Right lobe of liver (tissue), 6 donors: ENCODE measurements at regions not wholly inside any gene's neighbourhood (a gene's known extent, or its start where the extent isn't known, plus 50 kb on each side); places are given as distances from the start of the nearest gene placed in this dataset.

ENCODE experiments used
- ATAC-seq, 4 donors: fragments of 200-7000 bp; cut with Tn5 transposase; one replicate each; pipeline ENCODE4 v1.9.1; 2020; ENCODE audit warnings: mild to moderate bottlenecking in 4 of 4, moderate library complexity in 4 of 4
- DNase-seq, 3 donors: peaks; one replicate each; pipeline ENCODE4 v3.0.0-alpha.2; 2020
- H3K27ac ChIP-seq, 3 donors: fragments of 200-600 bp; one replicate each; pipeline ENCODE4 v1.8.0; 2022
- H3K27me3 ChIP-seq, 2 donors: fragments of 200-600 bp; one replicate each; pipeline ENCODE4 v1.8.0; 2022
- H3K36me3 ChIP-seq, 4 donors: fragments of 200-600 bp; sonication (generic) in 1 of 4; one replicate each; pipeline versions ENCODE4 v1.5.1 to v1.8.0; 2017 to 2022; ENCODE audit warnings: control low read depth in 1 of 4
- H3K4me1 ChIP-seq, 4 donors: fragments of 200-600 bp; sonication (generic) in 1 of 4; one replicate each; pipeline versions ENCODE4 v1.5.1 to v1.8.0; 2017 to 2022; ENCODE audit warnings: control low read depth in 1 of 4
- H3K4me3 ChIP-seq, 3 donors: fragments of 200-600 bp; one replicate each; pipeline ENCODE4 v1.8.0; 2022
- H3K9me3 ChIP-seq, 4 donors: fragments of 200-600 bp; sonication (generic) in 1 of 4; one replicate each; pipeline versions ENCODE4 v1.5.1 to v1.8.0; 2017 to 2022; ENCODE audit warnings: control low read depth in 1 of 4
- CTCF ChIP-seq, 4 donors: fragments of 200-600 bp in 3 of 4; fragments of 450-650 bp in 1 of 4; IDR thresholded peaks; one replicate each; pipeline versions ENCODE4 v1.5.1 to v1.8.0; 2016 to 2022; ENCODE audit warnings: antibody characterized with exemption in 4 of 4, mild to moderate bottlenecking in 2 of 4
- POLR2A ChIP-seq: fragments of 450-650 bp; IDR thresholded peaks from one replicate; pipeline ENCODE4 v1.6.1; 2017; ENCODE audit warnings: antibody characterized with exemption, mild to moderate bottlenecking
- WGBS: methylation state at CpG from one replicate; pipeline ENCODE4 v1.1.6; 2018; ENCODE audit warnings: low coverage, low lambda C conversion rate; ENCODE audit not compliant: insufficient coverage; ENCODE audit errors: missing lambda C conversion rate; 5-methylcytosine and 5-hydroxymethylcytosine counted together
- intact Hi-C, 2 donors: fragments of 100-400 bp; cut with DNase I; formaldehyde crosslinking; loops; one replicate each; pipeline versions ENCODE4 v1.11.2 to v1.14.1; 2022
- donor health status: DM: no; HTN: yes; CAD: no.
- donor health status: DM: no; HTN: no; CAD: no.
- donor health status: DM: no; HTN: no; CAD: no.
- donor health status: DM: no; HTN: yes; CAD: no.
- donor health status: DM: no; HTN: yes; CAD: no.

DNA sequence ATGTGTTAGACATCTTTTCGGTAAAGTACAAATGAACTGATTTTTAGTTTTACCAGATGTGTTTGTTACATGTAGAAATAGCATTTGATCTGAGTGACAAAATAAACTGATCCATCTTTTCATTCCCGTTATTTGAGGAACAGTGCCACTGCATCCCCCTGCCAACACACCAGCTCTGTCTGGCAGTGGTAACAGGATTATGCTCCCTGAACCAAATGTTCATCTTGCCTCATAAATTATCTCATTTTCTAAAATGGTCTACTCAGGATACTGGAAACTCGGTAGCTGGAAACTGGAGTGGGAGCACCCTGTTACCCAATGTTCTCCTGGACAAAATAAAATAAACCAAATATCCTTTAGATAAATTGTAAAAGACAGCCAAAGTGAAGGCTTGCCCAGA, 171.6 kb downstream of the FAT4 start:
- TF ChIP-seq POLR2A (no peak), CTCF (IDR thresholded peaks at IDR 0.05) (no peak)
- Histone ChIP-seq H3K27me3 (no peaks in the 10 kb centered on the region), H3K4me1 (no peaks in the 10 kb centered on the region), H3K4me3 (no peak overlapping the region), H3K27ac (no peak overlapping the region), H3K9me3 (no peaks in the 10 kb centered on the region), H3K36me3 (peaks cover 0 to 7% (median 0%) of the 10 kb centered on the region in 4 donors)
- DNase-seq (no peak), ATAC-seq (no peak)
- intact Hi-C loops = no loop called here
- 89% methylated on average over 3 of the region's 3 CpGs for WGBS

DNA sequence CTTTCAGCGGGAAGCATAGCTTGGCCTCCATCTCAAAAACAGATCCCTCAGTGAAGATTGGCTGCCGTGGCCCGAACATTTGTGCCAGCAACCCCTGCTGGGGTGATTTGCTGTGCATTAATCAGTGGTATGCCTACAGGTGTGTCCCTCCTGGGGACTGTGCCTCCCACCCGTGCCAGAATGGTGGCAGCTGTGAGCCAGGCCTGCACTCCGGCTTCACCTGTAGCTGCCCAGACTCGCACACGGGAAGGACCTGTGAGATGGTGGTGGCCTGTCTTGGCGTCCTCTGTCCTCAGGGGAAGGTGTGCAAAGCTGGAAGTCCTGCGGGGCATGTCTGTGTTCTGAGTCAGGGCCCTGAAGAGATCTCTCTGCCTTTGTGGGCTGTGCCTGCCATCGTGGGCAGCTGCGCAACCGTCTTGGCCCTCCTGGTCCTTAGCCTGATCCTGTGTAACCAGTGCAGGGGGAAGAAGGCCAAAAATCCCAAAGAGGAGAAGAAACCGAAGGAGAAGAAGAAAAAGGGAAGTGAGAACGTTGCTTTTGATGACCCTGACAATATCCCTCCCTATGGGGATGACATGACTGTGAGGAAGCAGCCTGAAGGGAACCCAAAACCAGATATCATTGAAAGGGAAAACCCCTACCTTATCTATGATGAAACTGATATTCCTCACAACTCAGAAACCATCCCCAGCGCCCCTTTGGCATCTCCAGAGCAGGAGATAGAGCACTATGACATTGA, 175.4 kb downstream of the FAT4 start:
- WGBS = 89% methylated on average over 5 of the region's 15 CpGs
- no peak overlapping the region for H3K4me3 ChIP-seq
- H3K36me3 ChIP-seq = peaks cover 0 to 7% (median 0%) of the 10 kb centered on the region in 4 donors
- ATAC-seq (peak in 1 of 4 donors; percentile 19), DNase-seq (no peak)
- TF ChIP-seq CTCF (IDR thresholded peaks at IDR 0.05) = no peak
- TF ChIP-seq POLR2A = no peak
- H3K27ac ChIP-seq = no peak overlapping the region
- intact Hi-C loops = no loop called here
- H3K9me3 ChIP-seq = no peaks in the 10 kb centered on the region
- no peaks in the 10 kb centered on the region for H3K4me1 ChIP-seq
- no peaks in the 10 kb centered on the region for H3K27me3 ChIP-seq

- TF ChIP-seq CTCF (IDR thresholded peaks at IDR 0.05) = no peak
- no peak for TF ChIP-seq POLR2A
- intact Hi-C loops = no loop called here
- Histone ChIP-seq H3K36me3 (no peaks in the 10 kb centered on the region), H3K4me3 (no peak overlapping the region), H3K27me3 (no peaks in the 10 kb centered on the region), H3K27ac (no peak overlapping the region), H3K9me3 (no peaks in the 10 kb centered on the region), H3K4me1 (no peaks in the 10 kb centered on the region)
- no peak for DNase-seq
- WGBS = 89% methylated on average over 1 of the region's 1 CpG
- ATAC-seq = no peak
These were observed 178.2 kb downstream of the FAT4 start for GRCh38 chr4:125492957-125493356.

GRCh38 chr4:125497861-125498260, 183.1 kb downstream of the FAT4 start:
- H3K27ac ChIP-seq = no peak overlapping the region
- H3K36me3 ChIP-seq = no peaks in the 10 kb centered on the region
- no peaks in the 10 kb centered on the region for H3K27me3 ChIP-seq
- ATAC-seq = no peak
- no peaks in the 10 kb centered on the region for H3K4me1 ChIP-seq
- DNase-seq = no peak
- no peak overlapping the region for H3K4me3 ChIP-seq
- no peak for TF ChIP-seq POLR2A
- no peak for TF ChIP-seq CTCF (IDR thresholded peaks at IDR 0.05)
- intact Hi-C loops = no loop called here
- no peaks in the 10 kb centered on the region for H3K9me3 ChIP-seq
- WGBS = 92% methylated on average over 1 of the region's 1 CpG
